GM13977 (cell line): ENCODE measurements at regions not wholly inside any gene's neighbourhood (a gene's known extent, or its start where the extent isn't known, plus 50 kb on each side); places are given as distances from the start of the nearest gene placed in this dataset.

Experiments used
- DNase-seq: peaks from one replicate; pipeline ENCODE4 v3.0.0; 2012; ENCODE audit warnings: low spot score
- in situ Hi-C: fragments of 300-500 bp; cut with MboI; formaldehyde crosslinking; loops from one replicate; pipeline ENCODE4 v1.12.0; 2022; ENCODE audit warnings: low sequenced_read_pairs, low pct_unique_long_range_greater_than_20kb, mixed read lengths, inconsistent platforms; ENCODE audit not compliant: unreplicated experiment
- TF ChIP-seq, protein P1 (sequence below): IDR thresholded peaks from 2 replicates; pipeline ENCODE4 v1.5.1; 2012; ENCODE audit warnings: mild to moderate bottlenecking, control low read depth; ENCODE audit not compliant: insufficient read depth; ENCODE audit errors: extremely low read depth, missing control alignments

GRCh38 chr12:45102818-45103217, 51.9 kb upstream of the DBX2 start:
- in situ Hi-C loops, result no loop called here
- no peak for DNase-seq
- TF ChIP-seq, protein P1, sequence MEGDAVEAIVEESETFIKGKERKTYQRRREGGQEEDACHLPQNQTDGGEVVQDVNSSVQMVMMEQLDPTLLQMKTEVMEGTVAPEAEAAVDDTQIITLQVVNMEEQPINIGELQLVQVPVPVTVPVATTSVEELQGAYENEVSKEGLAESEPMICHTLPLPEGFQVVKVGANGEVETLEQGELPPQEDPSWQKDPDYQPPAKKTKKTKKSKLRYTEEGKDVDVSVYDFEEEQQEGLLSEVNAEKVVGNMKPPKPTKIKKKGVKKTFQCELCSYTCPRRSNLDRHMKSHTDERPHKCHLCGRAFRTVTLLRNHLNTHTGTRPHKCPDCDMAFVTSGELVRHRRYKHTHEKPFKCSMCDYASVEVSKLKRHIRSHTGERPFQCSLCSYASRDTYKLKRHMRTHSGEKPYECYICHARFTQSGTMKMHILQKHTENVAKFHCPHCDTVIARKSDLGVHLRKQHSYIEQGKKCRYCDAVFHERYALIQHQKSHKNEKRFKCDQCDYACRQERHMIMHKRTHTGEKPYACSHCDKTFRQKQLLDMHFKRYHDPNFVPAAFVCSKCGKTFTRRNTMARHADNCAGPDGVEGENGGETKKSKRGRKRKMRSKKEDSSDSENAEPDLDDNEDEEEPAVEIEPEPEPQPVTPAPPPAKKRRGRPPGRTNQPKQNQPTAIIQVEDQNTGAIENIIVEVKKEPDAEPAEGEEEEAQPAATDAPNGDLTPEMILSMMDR, result no peak

DNA sequence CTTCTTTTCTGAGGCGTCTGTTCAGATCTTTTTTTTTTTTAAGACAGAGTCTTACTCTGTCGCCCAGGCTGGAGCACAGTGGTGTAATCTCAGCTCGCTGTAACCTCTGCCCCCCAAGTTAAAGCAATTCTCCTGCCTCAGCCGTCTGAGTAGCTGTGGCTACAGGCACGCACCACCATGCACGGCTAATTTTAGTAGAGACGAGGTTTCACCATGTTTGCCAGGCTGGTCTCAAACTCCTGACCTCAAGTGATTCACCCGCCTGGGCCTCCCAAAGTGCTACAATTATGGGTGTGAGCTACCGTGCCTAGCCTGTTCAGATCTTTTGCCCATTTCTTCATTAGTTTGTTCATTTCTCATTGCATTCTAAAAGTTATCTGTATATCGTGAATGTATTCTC, 55.1 kb upstream of the DBX2 start:
- no peak for DNase-seq
- TF ChIP-seq, protein P1, result no peak
- in situ Hi-C loops, result no loop called here

GRCh38 chr12:45112306-45112705, 61.4 kb upstream of the DBX2 start:
- no peak for DNase-seq
- TF ChIP-seq, protein P1, result no peak
- in situ Hi-C loops, result no loop called here

GRCh38 chr12:45121224-45121623, 70.3 kb upstream of the DBX2 start:
- TF ChIP-seq, protein P1, result no peak
- in situ Hi-C loops, result no loop called here
- no peak for DNase-seq

DNA sequence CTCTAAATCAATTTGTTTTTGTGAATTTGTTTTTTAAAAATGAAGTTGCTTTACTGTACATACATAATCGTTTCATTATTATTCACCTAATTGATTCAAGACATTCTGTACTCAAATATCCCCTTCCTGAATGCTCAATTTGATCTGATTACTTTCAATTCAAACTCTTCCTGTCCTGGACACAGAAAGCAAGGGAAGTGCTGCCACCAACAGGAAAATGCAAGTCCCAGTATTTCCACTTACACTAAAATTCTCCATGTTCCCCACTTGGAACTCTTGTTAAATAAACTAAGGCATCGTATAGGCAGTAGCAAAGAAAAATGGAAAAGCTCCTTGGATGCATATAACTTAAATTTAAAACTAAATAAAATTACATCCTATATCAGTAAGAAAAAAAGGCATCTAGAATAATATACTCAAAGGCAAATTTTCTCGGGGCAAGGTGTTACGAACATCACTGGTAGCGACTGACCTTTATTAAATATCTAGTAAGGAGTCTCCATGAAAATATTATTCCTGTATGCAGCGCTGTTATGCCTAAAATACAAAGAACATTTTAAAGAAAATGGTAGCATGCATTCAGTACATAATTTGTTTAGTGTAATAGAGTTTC, 72.0 kb upstream of the DBX2 start:
- TF ChIP-seq, protein P1, result peak; percentile 26
- DNase-seq, result no peak
- in situ Hi-C loops, result no loop called here

- TF ChIP-seq, protein P1, result no peak
- no peak for DNase-seq
- in situ Hi-C loops, result no loop called here
Measured at GRCh38 chr12:45124485-45125155, 73.7 kb upstream of the DBX2 start.
